ENCODE measurements at regions not wholly inside any gene's neighbourhood (a gene's known extent, or its start where the extent isn't known, plus 50 kb on each side); places are given as distances from the start of the nearest gene placed in this dataset.

GRCh38 chr14:34199585-34199984 lies 248.7 kb upstream of the EGLN3 start:
- no peak overlapping the region for H3K27ac Mint-ChIP-seq
- DNase-seq (ENCODE audit: low spot score), result no peak
- no peak for ATAC-seq
- no peaks in the 10 kb centered on the region for H3K36me3 Mint-ChIP-seq
- ChIA-PET CTCF (no interaction called here), POLR2A (no interaction called here)
- peaks cover 2% of the 10 kb centered on the region; the same call in 1 of the 2 replicates for H3K9me3 Mint-ChIP-seq
- no peaks in the 10 kb centered on the region for H3K27me3 Mint-ChIP-seq (ENCODE audit: low read depth)
- H3K4me1 Mint-ChIP-seq, result no peaks in the 10 kb centered on the region
- no peak overlapping the region for H3K4me3 Mint-ChIP-seq
- TF ChIP-seq ZNF263 (CRISPR knock-in tag; IDR thresholded peaks at IDR 0.05; ENCODE audit: low read depth) (no peak), SMAD3 (CRISPR knock-in tag; IDR thresholded peaks at IDR 0.05; ENCODE audit: borderline replicate concordance) (no peak), TEAD1 (CRISPR knock-in tag; IDR thresholded peaks at IDR 0.05) (no peak), RELA (CRISPR knock-in tag; IDR thresholded peaks at IDR 0.05; ENCODE audit: borderline replicate concordance) (no peak), OVOL2 (CRISPR knock-in tag; IDR thresholded peaks at IDR 0.05; ENCODE audit: borderline replicate concordance) (no peak), USF1 (CRISPR knock-in tag; IDR thresholded peaks at IDR 0.05) (no peak), FOXP1 (CRISPR knock-in tag; IDR thresholded peaks at IDR 0.05; ENCODE audit: borderline replicate concordance) (no peak), GRHL2 (CRISPR knock-in tag; IDR thresholded peaks at IDR 0.05; ENCODE audit: insufficient replicate concordance, severe bottlenecking) (no peak), GTF2I (CRISPR knock-in tag; conservative IDR thresholded peaks at IDR 0.05) (no peak), E2F4 (CRISPR knock-in tag; IDR thresholded peaks at IDR 0.05; ENCODE audit: borderline replicate concordance, low read depth) (no peak), ZBTB21 (CRISPR knock-in tag; IDR thresholded peaks at IDR 0.05; ENCODE audit: borderline replicate concordance) (no peak)

- Mint-ChIP-seq H3K27me3 (ENCODE audit: low read depth) (no peaks in the 10 kb centered on the region), H3K4me1 (no peaks in the 10 kb centered on the region), H3K4me3 (no peak overlapping the region), H3K27ac (no peak overlapping the region), H3K36me3 (no peaks in the 10 kb centered on the region), H3K9me3 (peaks cover 5% of the 10 kb centered on the region; the same call in 1 of the 2 replicates)
- no peak for DNase-seq (ENCODE audit: low spot score)
- no peak for ATAC-seq
- POLR2A ChIA-PET, result no interaction called here
- TF ChIP-seq RELA (CRISPR knock-in tag; IDR thresholded peaks at IDR 0.05; ENCODE audit: borderline replicate concordance) (no peak), OVOL2 (CRISPR knock-in tag; IDR thresholded peaks at IDR 0.05; ENCODE audit: borderline replicate concordance) (no peak), ZNF121 (CRISPR knock-in tag; IDR thresholded peaks at IDR 0.05) (no peak), ZNF671 (CRISPR knock-in tag; IDR thresholded peaks at IDR 0.05) (no peak), GRHL2 (CRISPR knock-in tag; IDR thresholded peaks at IDR 0.05; ENCODE audit: insufficient replicate concordance, severe bottlenecking) (no peak), ELF4 (CRISPR knock-in tag; IDR thresholded peaks at IDR 0.05; ENCODE audit: low read depth) (no peak), FOXP1 (CRISPR knock-in tag; IDR thresholded peaks at IDR 0.05; ENCODE audit: borderline replicate concordance) (no peak), E2F1 (CRISPR knock-in tag; IDR thresholded peaks at IDR 0.05) (no peak), ZNF512 (CRISPR knock-in tag; IDR thresholded peaks at IDR 0.05; ENCODE audit: borderline replicate concordance) (no peak), MYBL2 (CRISPR knock-in tag; IDR thresholded peaks at IDR 0.05) (no peak), ZNF232 (CRISPR knock-in tag; IDR thresholded peaks at IDR 0.05) (no peak), ZNF281 (CRISPR knock-in tag; IDR thresholded peaks at IDR 0.05) (no peak)
- CTCF ChIA-PET, result no interaction called here
Measured at GRCh38 chr14:34198096-34198495, 247.2 kb upstream of the EGLN3 start.
